NB4 (cell line): ENCODE measurements at regions not wholly inside any gene's neighbourhood (a gene's known extent, or its start where the extent isn't known, plus 50 kb on each side); places are given as distances from the start of the nearest gene placed in this dataset.
"Not testable (repeated sequence)": the region's sequence is repeated elsewhere in the genome, so short reads cannot be mapped to it uniquely, and the experiment has no call there.

Experiments
- DNase-seq: peaks from one replicate; pipeline ENCODE4 v3.0.0; 2010; ENCODE audit warnings: low read depth
- H3K4me3 ChIP-seq: one replicate; pipeline ENCODE4 v1.5.1; 2011; ENCODE audit warnings: mild to moderate bottlenecking, low read depth, low read length, moderate library complexity
- CTCF ChIP-seq: IDR thresholded peaks from one replicate; pipeline ENCODE4 v1.5.1; 2012; ENCODE audit warnings: low read depth, low read length
- MYC ChIP-seq: IDR thresholded peaks from 2 replicates; pipeline ENCODE4 v1.6.1; 2011; ENCODE audit warnings: low read depth, low read length
- POLR2A ChIP-seq: IDR thresholded peaks from 2 replicates; pipeline ENCODE4 v1.6.1; 2011; ENCODE audit warnings: mild to moderate bottlenecking; ENCODE audit not compliant: insufficient read length; ENCODE audit errors: extremely low read depth
- TF ChIP-seq, protein P1 (sequence below): IDR thresholded peaks from 2 replicates; pipeline ENCODE4 v1.6.1; 2011; ENCODE audit warnings: low read depth, low read length

DNA sequence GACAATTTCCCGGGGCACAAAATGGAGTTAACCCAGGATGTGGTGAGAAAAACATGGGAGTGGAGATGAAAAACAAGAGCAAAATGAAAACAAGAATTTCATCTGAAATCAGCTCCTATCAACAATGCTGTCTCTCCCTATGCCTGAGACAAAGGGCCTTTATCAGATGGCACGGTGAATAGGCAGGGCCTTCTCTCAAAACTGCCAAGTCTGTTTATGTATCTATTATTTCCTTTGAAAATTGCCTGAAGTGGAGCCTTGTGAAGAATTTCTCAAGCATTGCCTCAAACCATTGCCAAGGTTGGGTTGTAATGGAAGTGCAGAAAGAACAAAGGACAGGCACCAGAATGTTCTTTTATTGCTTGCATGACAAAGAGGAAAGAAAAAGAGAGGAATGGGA is 74.7 kb downstream of the BTBD3 start:
- DNase-seq = no peak
- H3K4me3 ChIP-seq = no peak overlapping the region
- TF ChIP-seq POLR2A (no peak), MYC (no peak), CTCF (no peak)
- TF ChIP-seq, protein P1, sequence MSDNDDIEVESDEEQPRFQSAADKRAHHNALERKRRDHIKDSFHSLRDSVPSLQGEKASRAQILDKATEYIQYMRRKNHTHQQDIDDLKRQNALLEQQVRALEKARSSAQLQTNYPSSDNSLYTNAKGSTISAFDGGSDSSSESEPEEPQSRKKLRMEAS = no peak

- DNase-seq = no peak
- H3K4me3 ChIP-seq = no peak overlapping the region
These were observed 76.3 kb downstream of the BTBD3 start for GRCh38 chr20:11993886-11994461.

GRCh38 chr20:11995805-11996567 is 78.3 kb downstream of the BTBD3 start:
- H3K4me3 ChIP-seq = no peak overlapping the region
- TF ChIP-seq, protein P1 = no peak
- TF ChIP-seq MYC (no peak), CTCF (no peak)
- no peak for DNase-seq

More at GRCh38 chr20:11993886-11994461, 76.3 kb downstream of the BTBD3 start:
- no peak for TF ChIP-seq CTCF
- no peak for TF ChIP-seq POLR2A
- TF ChIP-seq, protein P1 = no peak
- TF ChIP-seq MYC = no peak

DNA sequence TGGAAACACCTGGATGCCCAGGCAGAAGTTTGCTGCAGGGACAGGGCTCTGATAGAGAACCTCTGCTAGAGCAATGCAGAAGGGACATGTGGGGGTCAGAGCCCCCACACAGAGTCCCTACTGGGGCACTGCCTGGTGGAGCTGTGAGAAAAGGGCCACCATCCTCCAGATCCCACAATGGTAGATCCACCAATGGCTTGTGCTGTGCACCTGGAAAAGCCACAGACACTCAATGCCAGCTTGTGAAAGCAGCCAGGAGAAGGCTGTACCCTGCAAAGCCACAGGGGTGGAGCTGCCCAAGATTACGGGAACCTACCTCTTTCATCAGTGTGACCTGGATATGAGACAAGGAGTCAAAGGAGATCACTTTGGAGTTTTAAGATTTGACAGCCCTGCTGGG is 87.1 kb downstream of the BTBD3 start:
- not testable (repeated sequence) for H3K4me3 ChIP-seq

GRCh38 chr20:12012241-12013222 is 94.8 kb downstream of the BTBD3 start:
- peak; percentile 80 for DNase-seq
- no peak overlapping the region for H3K4me3 ChIP-seq
- TF ChIP-seq MYC (peak; percentile 28; the same call in 1 of the 2 replicates), POLR2A (no peak), CTCF (peak; percentile 100)
- TF ChIP-seq, protein P1 = peak; percentile 18; the same call in 1 of the 2 replicates

More for the DNA sequence above, 87.1 kb downstream of the BTBD3 start:
- not testable (repeated sequence) for DNase-seq

GRCh38 chr20:12014276-12014675 is 96.6 kb downstream of the BTBD3 start:
- TF ChIP-seq, protein P1 = no peak
- TF ChIP-seq POLR2A = no peak
- TF ChIP-seq CTCF = no peak
- no peak for TF ChIP-seq MYC
- no peak overlapping the region for H3K4me3 ChIP-seq
- DNase-seq = no peak
